Sigmoid colon (tissue), 6 donors: ENCODE measurements at regions not wholly inside any gene's neighbourhood (a gene's known extent, or its start where the extent isn't known, plus 50 kb on each side); places are given as distances from the start of the nearest gene placed in this dataset.

Experiments used
- DNase-seq: peaks from one replicate; pipeline ENCODE4 v3.0.0-alpha.2; 2019
- H3K27ac ChIP-seq, 4 donors: fragments of 200-600 bp; sonication (generic); one replicate each; pipeline ENCODE4 v1.5.1; 2016 to 2019; ENCODE audit warnings: mild to moderate bottlenecking in 1 of 4
- H3K27me3 ChIP-seq, 3 donors: fragments of 200-600 bp; sonication (generic); one replicate each; pipeline ENCODE4 v1.5.1; 2019; ENCODE audit warnings: mild to moderate bottlenecking in 1 of 3
- H3K36me3 ChIP-seq, 4 donors: fragments of 200-600 bp; sonication (generic); one replicate each; pipeline ENCODE4 v1.5.1; 2016 to 2019
- H3K4me1 ChIP-seq, 4 donors: fragments of 200-600 bp; sonication (generic); one replicate each; pipeline ENCODE4 v1.5.1; 2017 to 2019
- H3K4me3 ChIP-seq, 4 donors: fragments of 200-600 bp; sonication (generic); one replicate each; pipeline ENCODE4 v1.5.1; 2017 to 2019; ENCODE audit warnings: mild to moderate bottlenecking in 2 of 4, moderate library complexity in 1 of 4
- H3K9me3 ChIP-seq, 4 donors: fragments of 200-600 bp in 3 of 4; sonication (generic) in 3 of 4; one replicate each; pipeline versions ENCODE4 v1.5.1 to v1.6.1; 2013 to 2019
- EP300 ChIP-seq, 4 donors: sonication (generic); formaldehyde crosslinking; IDR thresholded peaks; one replicate each; pipeline ENCODE4 v1.6.1; 2017; ENCODE audit warnings: antibody characterized with exemption in 4 of 4
- POLR2A ChIP-seq, 2 donors: fragments of 450-650 bp; IDR thresholded peaks; one replicate each; pipeline ENCODE4 v1.6.1; 2016; ENCODE audit warnings: antibody characterized with exemption in 2 of 2, mild to moderate bottlenecking in 2 of 2, moderate library complexity in 2 of 2
- POLR2AphosphoS5 ChIP-seq, 4 donors: sonication (generic); formaldehyde crosslinking; IDR thresholded peaks; one replicate each; pipeline ENCODE4 v1.6.1; 2017; ENCODE audit warnings: antibody characterized with exemption in 4 of 4
- WGBS, 2 donors: extraction: QIAGEN DNeasy Blood & Tissue Kit; methylation state at CpG; one replicate each; pipeline ENCODE4 v1.1.7; 2013; 5-methylcytosine and 5-hydroxymethylcytosine counted together
- intact Hi-C: fragments of 100-400 bp; cut with DNase I; formaldehyde crosslinking; loops from one replicate; pipeline ENCODE4 v1.15.1; 2023
- TF ChIP-seq, protein P1 (sequence below), 4 experiments: fragments of 450-650 bp in 3 of 4; fragments of 200-600 bp in 1 of 4; IDR thresholded peaks; one replicate each; pipeline ENCODE4 v1.5.1; 2016 to 2019; ENCODE audit warnings: antibody characterized with exemption in 4 of 4, mild to moderate bottlenecking in 3 of 4, moderate library complexity in 2 of 4
- donor health status: healthy with polysubstance abuse.
- donor health status: healthy.

DNA sequence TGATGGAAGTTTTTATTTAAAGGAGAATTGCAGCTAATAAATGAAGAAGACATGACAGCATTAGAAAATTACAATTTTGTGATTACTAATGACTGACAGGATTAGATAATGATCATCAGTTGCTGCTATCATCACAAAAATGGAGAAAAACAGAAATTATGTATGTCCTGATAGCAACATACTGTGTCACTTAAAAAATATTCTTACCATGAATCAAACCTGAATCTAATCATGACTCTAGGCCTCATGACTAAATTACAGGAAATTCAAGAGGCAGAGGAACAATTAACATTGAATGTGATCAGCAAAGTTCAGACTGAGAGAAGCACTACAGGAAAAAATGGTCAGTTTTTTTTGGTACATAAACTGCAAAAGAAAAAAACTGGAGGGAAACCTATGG, 147.8 kb downstream of the PMAIP1 start:
- Histone ChIP-seq H3K4me1 (no peaks in the 10 kb centered on the region), H3K36me3 (no peaks in the 10 kb centered on the region), H3K27ac (no peak overlapping the region), H3K27me3 (no peaks in the 10 kb centered on the region), H3K9me3 (no peaks in the 10 kb centered on the region), H3K4me3 (no peak overlapping the region)
- intact Hi-C loops, result no loop called here
- DNase-seq, result no peak
- TF ChIP-seq, protein P1, sequence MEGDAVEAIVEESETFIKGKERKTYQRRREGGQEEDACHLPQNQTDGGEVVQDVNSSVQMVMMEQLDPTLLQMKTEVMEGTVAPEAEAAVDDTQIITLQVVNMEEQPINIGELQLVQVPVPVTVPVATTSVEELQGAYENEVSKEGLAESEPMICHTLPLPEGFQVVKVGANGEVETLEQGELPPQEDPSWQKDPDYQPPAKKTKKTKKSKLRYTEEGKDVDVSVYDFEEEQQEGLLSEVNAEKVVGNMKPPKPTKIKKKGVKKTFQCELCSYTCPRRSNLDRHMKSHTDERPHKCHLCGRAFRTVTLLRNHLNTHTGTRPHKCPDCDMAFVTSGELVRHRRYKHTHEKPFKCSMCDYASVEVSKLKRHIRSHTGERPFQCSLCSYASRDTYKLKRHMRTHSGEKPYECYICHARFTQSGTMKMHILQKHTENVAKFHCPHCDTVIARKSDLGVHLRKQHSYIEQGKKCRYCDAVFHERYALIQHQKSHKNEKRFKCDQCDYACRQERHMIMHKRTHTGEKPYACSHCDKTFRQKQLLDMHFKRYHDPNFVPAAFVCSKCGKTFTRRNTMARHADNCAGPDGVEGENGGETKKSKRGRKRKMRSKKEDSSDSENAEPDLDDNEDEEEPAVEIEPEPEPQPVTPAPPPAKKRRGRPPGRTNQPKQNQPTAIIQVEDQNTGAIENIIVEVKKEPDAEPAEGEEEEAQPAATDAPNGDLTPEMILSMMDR (IDR thresholded peaks at IDR 0.05), result no peak
- no peak for TF ChIP-seq POLR2A (IDR thresholded peaks at IDR 0.05)
- no peak for TF ChIP-seq POLR2AphosphoS5 (IDR thresholded peaks at IDR 0.05)
- TF ChIP-seq EP300 (IDR thresholded peaks at IDR 0.05), result no peak

DNA sequence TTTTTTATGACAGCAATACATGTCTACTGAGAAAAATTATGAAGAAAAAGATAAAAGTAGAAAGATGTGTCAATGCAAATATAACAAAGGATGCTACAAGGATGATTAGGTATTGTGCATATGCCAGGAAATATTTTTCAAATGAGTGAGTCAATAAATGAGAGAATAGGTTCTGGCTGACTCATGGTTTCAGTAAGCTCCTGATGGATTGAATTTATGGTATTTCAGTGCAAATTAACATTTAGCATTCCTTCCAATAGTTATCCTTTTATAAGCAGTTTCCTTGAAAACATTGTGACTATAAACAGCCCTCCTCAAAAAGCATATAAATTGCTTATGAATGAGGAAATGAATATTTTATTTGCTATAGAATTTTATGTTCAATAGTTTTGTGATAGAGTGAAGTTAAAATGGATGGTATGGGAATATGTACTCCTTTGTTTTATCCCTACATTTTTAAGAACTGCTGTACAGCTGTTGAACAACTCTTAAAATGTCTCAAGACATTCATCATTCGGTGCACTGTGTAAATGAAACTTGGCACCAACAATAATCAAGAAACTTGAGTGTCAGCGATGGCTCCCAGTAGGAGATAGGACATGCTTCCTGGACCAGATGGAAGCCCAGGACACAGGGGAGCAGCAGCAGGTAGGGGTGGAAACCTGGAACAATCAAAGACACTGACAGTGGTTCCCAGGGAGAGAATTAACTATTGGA, 144.7 kb downstream of the PMAIP1 start:
- H3K9me3 ChIP-seq, result no peaks in the 10 kb centered on the region
- H3K36me3 ChIP-seq, result no peaks in the 10 kb centered on the region
- 72 to 76% methylated on average over 2 of the region's 2 CpGs for WGBS, 2 donors
- H3K27ac ChIP-seq, result no peak overlapping the region
- no peak for TF ChIP-seq EP300 (IDR thresholded peaks at IDR 0.05)
- no peak for TF ChIP-seq POLR2A (IDR thresholded peaks at IDR 0.05)
- no peak for TF ChIP-seq POLR2AphosphoS5 (IDR thresholded peaks at IDR 0.05)
- TF ChIP-seq, protein P1 (IDR thresholded peaks at IDR 0.05), result no peak
- H3K4me3 ChIP-seq, result no peak overlapping the region
- no peak for DNase-seq
- H3K4me1 ChIP-seq, result no peaks in the 10 kb centered on the region
- no peaks in the 10 kb centered on the region for H3K27me3 ChIP-seq
- intact Hi-C loops, result no loop called here

DNA sequence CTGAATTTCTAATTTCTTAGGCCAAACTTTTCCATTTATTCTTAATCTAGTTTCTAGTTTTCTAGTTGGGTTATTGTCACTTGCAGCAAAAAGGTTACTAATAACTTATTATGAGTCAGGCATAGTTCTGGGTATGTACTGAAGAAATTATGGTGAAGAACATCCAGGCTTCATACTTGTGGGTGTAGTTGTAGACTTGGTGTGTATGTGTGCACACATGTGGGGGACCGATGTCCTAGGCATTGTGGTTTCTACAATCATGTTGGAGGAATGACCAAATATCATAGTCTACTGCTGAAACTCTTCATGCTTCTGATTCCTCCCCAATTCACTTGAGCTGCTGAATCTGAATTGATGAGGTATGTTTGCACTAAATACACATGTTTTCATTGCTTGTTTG, 141.2 kb downstream of the PMAIP1 start:
- no peak for DNase-seq
- intact Hi-C loops, result no loop called here
- WGBS, 2 donors, result 89 to 96% methylated on average over 1 of the region's 1 CpG
- no peak overlapping the region for H3K27ac ChIP-seq
- no peaks in the 10 kb centered on the region for H3K27me3 ChIP-seq
- no peaks in the 10 kb centered on the region for H3K9me3 ChIP-seq
- H3K36me3 ChIP-seq, result no peaks in the 10 kb centered on the region
- no peak overlapping the region for H3K4me3 ChIP-seq
- TF ChIP-seq, protein P1 (IDR thresholded peaks at IDR 0.05), result no peak
- TF ChIP-seq POLR2A (IDR thresholded peaks at IDR 0.05) (no peak), POLR2AphosphoS5 (IDR thresholded peaks at IDR 0.05) (no peak)
- no peaks in the 10 kb centered on the region for H3K4me1 ChIP-seq

DNA sequence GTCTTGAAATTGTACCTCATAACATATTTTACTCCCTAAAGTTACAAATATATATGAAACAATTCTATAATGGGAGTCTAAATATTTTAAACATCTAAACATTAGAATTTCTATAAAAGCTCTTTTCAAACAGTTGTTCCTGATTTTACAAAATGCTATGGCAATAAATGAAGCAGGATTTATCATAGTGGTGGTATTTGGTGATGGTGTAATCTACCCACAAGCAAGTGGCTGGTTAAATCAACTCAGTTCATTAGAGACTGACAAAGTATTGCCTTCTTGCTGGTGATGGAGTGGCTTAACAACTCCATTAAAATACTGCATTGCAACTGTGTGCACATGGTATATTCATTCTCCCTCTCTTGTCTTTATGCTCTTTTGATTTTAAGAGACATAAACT, 138.9 kb downstream of the PMAIP1 start:
- no peak overlapping the region for H3K4me3 ChIP-seq
- DNase-seq, result no peak
- no peaks in the 10 kb centered on the region for H3K9me3 ChIP-seq
- H3K4me1 ChIP-seq, result no peaks in the 10 kb centered on the region
- H3K27me3 ChIP-seq, result no peaks in the 10 kb centered on the region
- intact Hi-C loops, result no loop called here
- no peak overlapping the region for H3K27ac ChIP-seq
- no peak for TF ChIP-seq POLR2A (IDR thresholded peaks at IDR 0.05)
- TF ChIP-seq, protein P1 (IDR thresholded peaks at IDR 0.05), result no peak
- no peaks in the 10 kb centered on the region for H3K36me3 ChIP-seq

DNA sequence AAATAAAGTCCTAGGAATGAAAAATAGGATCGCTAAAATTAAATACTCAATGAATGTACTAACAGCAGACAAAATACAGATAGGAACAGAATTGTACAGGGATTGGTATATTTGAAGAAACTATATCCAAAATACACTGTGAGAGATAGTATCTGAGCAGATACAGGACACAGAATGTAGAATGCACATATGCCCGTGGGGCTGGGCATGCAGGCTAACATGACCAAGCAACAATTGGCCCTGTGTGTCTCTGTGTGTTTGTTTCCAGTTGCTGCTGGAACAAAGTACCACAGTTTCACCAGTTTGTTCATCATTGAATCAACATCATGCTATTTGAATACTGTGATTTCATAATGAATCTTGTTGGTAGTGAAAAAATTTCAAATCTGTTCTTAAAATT, 127.6 kb downstream of the PMAIP1 start:
- TF ChIP-seq POLR2A (IDR thresholded peaks at IDR 0.05) (no peak), EP300 (IDR thresholded peaks at IDR 0.05) (no peak), POLR2AphosphoS5 (IDR thresholded peaks at IDR 0.05) (no peak)
- TF ChIP-seq, protein P1 (IDR thresholded peaks at IDR 0.05), result no peak
- no peak overlapping the region for H3K27ac ChIP-seq
- intact Hi-C loops, result no loop called here
- H3K4me1 ChIP-seq, result no peaks in the 10 kb centered on the region
- 58 to 78% methylated on average over 2 of the region's 2 CpGs for WGBS, 2 donors
- H3K9me3 ChIP-seq, result no peaks in the 10 kb centered on the region
- no peaks in the 10 kb centered on the region for H3K36me3 ChIP-seq
- H3K27me3 ChIP-seq, result no peaks in the 10 kb centered on the region
- DNase-seq, result no peak
- H3K4me3 ChIP-seq, result no peak overlapping the region
